Right hindlimb (tissue), 1 donor: ENCODE measurements at regions not wholly inside any gene's neighbourhood (a gene's known extent, or its start where the extent isn't known, plus 50 kb on each side); places are given as distances from the start of the nearest gene placed in this dataset.

Experiments
- DNase-seq: peaks from one replicate; pipeline ENCODE4 v3.0.0-alpha.2; 2018

- no peak for DNase-seq
Measured at GRCh38 chr3:86257955-86258641, 732.9 kb downstream of the VGLL3 start.

DNA sequence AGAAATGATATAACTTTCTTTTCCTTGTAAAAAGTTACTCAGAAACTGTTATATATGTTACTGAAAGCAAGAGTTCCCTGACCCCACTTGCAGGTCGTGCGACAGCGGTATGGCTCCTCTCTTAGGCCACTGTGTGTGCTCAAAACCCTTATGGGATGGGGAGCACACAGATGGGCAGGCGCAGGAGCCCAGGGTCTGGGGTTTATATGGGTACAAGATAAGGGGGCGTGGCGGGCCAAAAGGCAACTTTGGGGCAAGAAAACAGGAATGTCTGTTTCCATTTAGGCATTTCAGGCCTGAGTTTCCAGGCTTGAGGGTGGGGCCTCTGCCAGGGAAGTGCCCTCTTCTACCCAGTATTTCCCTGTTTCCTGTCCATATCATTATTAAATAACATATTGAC, 736.5 kb downstream of the VGLL3 start:
- DNase-seq, result no peak

DNA sequence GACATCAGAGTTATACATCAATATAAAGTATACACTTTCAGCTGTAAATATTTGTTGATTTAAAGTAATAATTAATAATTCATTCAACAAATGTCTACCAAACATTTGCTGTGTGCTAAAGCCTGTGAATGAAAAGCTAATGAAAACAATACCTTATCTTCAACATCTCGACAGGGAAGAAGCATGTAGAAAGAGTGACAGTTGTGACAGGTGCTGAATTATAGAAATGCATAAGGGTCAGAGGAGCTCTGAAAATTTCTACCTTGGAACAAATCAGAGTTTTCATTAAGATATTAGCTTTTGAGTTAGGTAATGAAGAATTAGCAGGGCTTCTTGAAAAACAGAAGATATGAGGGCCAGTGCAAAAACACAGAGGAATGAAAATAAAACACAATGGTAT, 739.2 kb downstream of the VGLL3 start:
- no peak for DNase-seq

DNA sequence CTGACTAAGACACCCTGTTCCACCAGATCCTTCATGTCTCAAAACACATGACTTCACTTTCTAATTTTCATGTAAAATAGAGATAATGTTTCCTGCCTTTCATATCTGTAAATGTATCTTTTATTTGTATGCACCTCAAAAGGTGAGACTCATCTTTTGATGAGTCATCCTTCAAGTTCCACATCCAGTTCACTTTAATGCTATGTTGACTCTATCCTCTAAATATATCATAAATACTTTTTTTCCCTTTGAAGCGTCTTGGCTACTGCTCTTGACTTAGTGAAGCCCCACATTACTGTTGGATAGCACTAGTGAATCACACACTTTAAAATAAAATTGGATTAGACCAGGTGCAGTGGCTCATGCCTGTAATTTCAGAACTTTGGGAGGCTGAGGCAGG, 741.1 kb downstream of the VGLL3 start:
- no peak for DNase-seq

GRCh38 chr3:86245360-86245759, 745.6 kb downstream of the VGLL3 start:
- no peak for DNase-seq

- no peak for DNase-seq
Measured at GRCh38 chr3:86244905-86245304, 746.0 kb downstream of the VGLL3 start.

DNA sequence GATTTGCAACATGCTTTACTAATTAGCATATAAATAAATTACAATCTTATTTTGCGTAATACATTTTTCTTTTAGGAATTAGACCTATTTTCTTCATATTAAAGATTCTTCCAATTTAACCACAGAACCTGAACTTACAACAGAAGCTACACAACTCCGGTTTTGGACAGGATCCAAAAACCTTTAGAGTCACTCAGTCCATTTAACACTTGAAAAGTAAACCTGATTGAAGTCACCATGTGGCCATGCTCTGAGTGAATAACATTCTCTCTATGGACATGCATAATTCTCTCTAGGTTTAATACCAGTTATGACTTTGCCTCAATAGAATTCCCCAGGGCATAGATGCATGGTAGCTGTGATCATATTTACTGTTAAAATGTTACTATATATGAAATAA, 751.0 kb downstream of the VGLL3 start:
- no peak for DNase-seq

DNA sequence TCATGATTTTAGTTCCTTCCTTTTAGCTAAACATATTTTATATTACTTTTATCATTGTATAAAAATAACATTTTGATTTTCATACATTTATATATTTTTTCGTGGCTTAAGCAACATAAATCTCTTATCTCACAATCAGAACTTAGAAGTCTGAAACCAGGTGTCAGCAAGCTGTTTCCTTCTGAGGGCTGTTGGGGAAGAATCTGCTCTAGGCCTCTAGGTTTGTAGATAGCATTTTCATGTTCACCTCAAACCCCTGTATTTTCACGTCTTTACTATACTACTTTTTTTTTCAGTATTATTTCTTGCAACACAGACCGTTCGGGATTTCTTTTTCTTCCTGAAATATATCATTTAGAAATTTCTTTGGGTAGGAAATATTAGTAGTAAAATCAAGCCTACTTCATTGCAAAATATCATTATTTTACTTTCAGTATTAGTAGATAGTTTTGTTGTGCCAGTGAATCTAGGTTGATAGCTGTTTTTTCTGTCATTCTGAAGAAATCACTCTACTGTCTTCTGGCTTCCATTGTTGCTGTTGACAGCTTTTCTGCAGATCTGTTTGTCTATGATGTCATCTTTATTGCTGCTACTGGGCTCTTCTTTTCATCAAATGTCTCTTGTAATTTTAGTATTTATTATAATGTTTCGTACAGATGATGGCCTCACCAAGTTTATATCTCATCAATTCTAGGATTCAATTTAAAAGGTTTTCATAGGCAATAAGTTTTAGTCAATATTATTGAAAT, 756.3 kb downstream of the VGLL3 start:
- DNase-seq, result no peak

GRCh38 chr3:86230762-86231161, 760.2 kb downstream of the VGLL3 start:
- no peak for DNase-seq

DNA sequence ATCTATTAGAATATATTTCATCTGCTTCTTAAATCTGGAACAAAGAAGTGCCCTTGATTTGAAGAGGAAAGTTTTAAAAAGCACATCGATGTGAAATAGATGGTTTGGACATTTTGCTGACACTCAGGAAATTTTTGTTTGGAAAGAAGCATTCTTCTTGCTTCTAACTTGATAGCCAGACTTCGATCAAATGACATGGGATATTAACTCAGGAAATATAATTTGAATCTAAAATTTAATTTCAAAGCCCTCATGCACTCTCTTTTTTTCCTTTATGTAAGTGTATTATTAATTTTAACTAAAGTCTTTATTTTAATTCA, 761.2 kb downstream of the VGLL3 start:
- DNase-seq, result no peak

- DNase-seq, result no peak
Measured at GRCh38 chr3:86229086-86229774, 761.7 kb downstream of the VGLL3 start.

GRCh38 chr3:86228101-86228500, 762.8 kb downstream of the VGLL3 start:
- DNase-seq, result no peak

- DNase-seq, result no peak
Measured at GRCh38 chr3:86225461-86225860, 765.5 kb downstream of the VGLL3 start.

DNA sequence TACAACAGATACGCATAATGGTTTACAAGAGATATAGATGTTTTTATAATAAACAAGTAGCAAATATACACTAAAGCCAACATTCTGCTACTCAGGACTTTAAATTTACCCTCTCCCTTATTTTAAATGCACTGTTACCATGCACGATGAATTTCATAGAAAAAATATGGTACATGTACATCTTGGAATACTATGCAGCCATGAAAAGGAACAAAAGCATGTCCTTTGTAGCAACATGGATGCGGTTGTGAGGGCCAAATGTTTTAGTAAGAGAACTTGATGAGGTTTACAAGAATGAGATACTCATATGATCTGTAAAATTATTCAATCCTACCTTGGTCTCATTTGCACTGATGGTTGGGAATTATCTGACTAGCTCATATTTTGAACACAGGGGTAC, 769.3 kb downstream of the VGLL3 start:
- no peak for DNase-seq

DNA sequence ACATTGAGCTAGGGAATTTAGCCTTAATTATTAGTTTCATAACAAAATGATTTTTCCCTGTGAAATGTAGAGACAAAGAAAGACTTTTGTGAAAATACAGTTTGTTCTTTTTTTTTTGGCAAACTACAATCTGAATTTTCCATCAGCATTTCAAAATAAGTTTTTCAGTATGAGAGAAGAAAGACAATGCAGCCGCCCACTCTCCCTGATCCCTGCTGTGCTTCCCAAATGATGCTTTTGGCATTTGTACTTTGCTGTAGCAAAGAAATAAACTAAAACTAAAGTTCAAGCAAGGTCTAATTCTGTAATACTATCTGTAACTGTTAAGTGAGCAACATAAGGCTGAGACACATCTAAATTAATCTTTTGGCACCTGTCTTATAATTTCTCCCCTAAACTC, 782.2 kb downstream of the VGLL3 start:
- peak; percentile 14 for DNase-seq

DNA sequence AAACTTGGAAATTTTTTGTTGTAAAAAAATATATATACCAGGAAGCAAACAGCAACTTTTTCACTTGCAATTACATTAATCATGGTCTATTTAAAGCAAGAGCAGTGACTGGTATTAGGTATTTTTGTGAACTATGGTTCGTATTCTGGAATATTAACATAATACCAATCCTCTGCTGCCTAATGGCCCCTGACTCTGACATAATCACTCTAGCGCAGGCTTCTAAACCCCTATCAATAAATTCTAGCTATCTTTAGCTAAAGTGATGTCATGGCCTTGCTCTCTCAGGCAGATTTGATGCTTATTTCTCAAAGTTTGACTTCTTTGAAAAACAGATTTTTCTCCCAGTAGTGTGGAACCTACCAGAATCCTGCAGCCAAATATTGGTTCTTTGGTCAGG, 808.3 kb downstream of the VGLL3 start:
- DNase-seq, result no peak

- no peak for DNase-seq
Measured at GRCh38 chr3:86180696-86181095, 810.3 kb downstream of the VGLL3 start.

DNA sequence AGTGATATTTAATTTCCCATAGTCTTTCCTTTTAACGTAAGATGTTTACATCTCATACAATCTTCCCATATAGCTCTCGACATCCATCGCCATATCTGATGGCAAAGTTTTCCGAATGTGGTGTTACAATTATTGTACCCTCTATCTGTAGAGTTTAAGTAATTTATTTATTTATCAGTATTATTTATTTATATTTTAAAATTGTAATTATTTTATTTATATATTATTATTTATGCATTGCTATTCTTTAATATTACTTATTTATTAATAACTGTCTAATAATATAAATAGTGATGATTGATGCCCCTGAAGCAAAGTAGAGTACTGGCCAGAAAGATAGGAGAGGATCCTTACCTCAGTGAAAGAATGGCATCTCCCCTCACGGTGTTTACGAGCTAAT, 812.9 kb downstream of the VGLL3 start:
- DNase-seq, result no peak

GRCh38 chr3:86176445-86176784, 814.5 kb downstream of the VGLL3 start:
- no peak for DNase-seq

- DNase-seq, result no peak
Measured at GRCh38 chr3:86175593-86176444, 815.1 kb downstream of the VGLL3 start.

DNA sequence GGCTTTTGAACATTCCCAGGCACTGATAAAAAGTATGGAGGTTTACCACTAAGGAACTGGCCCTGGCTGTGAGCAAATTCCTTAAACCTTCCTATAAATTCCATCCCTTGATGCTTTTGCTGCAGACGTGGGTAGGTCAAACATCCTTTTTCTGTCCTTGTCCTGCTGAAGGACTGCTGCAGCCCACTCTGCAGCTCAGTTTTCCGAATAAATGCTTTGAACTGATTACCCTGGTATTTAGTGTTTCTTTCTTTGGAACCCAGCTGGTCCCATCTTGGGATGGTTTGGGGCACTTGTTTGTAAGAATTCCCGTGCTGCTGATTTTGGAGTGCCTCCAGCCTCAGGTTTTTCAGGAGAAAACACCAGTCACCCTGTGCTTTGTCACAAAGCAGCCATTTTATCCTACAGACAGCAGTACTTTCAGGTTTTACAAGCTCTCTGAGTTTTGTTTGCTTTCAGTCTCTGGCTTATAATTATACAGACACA, 815.9 kb downstream of the VGLL3 start:
- DNase-seq, result no peak

GRCh38 chr3:86173401-86173800, 817.5 kb downstream of the VGLL3 start:
- DNase-seq, result no peak

DNA sequence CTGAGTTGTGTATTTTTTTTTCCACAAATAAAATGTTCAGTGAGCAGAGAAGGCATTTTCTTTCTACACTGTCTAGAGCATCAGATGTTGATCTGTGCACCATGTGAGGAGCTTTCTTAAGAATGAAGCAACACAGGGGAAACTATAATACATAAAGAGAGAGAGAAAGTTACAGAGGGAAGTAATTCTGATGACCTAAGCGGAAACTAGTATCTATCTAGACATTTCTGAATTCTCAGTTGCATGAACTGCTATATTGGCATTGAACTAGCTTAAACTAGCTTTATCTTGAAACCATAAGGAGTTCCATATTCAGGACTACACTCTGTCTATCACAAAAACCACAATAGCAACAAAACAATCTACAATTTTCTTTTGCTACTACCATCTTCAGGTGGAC, 822.4 kb downstream of the VGLL3 start:
- no peak for DNase-seq
